ENCODE measurements at regions not wholly inside any gene's neighbourhood (a gene's known extent, or its start where the extent isn't known, plus 50 kb on each side); places are given as distances from the start of the nearest gene placed in this dataset.
A peak's percentile ranks its signal among the peaks of the same experiment; 100 is the strongest.
"Not testable (repeated sequence)": the region's sequence is repeated elsewhere in the genome, so short reads cannot be mapped to it uniquely, and the experiment has no call there.

DNA sequence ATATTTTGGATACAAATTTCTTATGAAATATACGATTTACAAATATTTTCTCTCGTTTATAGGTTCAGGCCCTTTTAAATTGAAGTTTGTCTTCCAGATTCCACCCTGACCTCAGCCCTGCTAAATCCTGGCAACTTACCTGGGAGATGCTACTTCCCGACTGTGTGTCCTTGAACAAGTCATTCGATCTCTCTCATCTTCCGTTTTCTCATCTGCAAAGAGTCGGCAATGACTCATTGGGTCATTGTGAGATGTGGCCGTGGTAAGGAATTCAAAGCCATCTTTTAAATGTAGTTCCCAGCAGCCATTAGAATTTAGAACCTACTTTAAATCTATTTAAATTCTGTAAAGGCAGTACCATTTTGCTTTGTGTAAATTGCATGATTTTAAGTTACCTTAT lies 72.5 kb downstream of the LHX2 start:
- FAIRE-seq = no peak
- no peak for DNase-seq (ENCODE audit: low spot score)

DNA sequence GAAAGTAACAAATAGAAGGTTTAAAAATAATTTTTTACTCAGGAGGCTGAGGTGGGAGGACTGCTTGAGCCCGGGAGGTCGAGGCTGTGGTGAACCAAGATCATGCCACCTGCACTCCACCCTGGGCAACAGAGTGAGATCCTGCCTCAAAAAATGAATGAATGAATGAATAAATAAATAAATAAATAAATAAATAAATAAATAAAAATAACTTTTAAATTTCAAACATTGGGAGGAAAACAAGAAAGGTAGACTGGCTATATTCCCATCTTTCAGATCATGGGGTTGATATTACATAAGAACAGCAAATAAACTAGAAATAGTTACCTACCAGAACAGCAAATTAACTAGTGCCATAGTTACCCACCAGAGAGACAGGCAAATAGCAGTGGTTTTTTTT lies 75.7 kb downstream of the LHX2 start:
- FAIRE-seq (no peak), DNase-seq (ENCODE audit: low spot score) (no peak)

DNA sequence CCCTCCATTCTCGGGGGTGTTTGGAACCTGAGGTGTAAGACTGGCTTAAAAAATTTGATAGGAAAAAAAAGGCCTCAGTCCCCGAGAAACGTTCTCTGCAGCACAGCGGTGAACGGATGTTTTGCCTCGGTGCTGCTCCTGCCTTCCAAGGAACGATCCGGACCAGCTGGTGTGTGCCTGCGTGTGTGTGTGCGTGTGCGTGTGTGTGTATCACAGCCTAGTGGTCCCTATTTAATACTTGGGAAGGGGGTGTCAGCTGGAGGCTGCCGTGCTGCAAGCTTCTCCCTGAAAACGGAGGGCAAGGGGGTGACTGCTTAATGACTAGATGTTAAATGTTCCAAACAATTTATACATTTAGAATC lies 76.9 kb downstream of the LHX2 start:
- DNase-seq (ENCODE audit: low spot score) = no peak
- FAIRE-seq = no peak

DNA sequence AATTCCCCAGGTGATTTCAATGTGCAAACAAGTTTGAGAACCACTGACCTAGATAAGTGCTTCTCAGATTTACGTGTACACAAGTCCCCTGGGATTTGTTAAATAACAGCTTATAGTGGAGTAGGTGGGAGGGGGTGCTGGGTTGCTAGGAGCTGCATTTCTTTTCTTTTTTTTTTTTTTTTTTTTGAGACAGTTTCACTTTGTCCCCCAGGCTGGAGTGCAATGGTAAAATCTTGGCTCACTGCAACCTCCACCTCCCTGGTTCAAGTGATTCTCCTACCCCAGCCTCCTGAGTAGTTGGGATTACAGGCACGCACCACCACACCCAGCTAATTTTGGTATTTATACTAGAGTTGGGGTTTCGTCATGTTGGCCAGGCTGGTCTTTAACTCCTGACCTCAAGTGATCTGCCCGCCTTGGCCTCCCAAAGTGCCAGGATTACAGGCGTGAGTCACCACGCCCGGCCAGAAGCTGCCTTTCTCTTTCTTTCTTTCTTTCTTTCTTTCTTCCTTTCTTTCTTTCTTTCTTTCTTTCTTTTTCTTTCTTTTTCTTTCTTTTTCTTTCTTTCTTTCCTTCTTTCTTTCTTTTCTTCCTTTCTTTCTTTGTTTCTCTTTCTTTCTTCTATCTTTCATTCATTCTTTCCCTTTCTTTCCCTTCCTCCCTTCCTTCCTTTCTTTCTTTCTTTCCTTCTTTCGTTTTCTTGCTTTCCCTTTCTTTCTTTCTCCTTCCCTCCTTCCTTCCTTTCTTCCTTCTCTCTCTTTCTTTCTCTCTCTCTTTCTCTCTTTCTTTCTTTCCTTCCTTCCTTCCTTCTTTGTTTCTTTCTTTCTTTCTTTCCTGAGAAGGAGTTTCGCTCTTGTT lies 78.3 kb downstream of the LHX2 start:
- FAIRE-seq; DNase-seq (ENCODE audit: low spot score): not testable (repeated sequence)

DNA sequence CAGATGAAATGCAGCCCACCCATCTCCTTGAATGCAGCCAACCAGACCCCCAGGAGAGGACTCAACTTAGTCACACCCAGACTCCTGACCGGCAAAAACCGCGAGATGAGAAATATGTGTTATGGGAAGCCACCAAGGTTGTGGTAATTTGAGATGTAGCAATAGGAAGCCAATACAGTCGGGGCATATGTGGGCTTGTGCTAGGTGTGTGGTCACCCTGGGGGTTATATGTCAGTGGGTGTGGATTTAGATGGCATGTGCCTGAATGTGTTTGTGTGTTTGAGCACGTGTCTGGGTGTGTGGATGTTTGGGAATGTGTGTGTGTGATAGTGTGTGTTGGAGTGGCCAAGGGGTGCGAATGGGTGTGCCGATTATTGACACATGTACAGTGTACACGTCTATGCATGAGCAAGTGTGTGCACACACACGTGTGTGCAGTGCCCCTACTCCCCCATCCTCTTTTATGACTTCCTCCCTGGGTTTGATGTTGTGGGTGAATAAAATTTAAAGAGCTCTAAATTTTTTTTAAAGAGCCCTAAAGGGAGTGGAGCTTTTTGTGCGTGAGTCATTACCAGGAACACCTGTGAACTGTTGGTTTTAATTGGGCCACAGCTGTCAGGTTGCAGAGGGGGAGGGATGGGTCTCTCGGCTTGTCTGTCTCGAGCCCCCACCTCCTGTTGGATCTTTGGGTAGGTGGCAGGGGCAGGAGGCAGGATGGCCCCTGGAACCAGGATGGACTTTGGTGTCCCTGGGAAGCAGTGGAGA lies 86.8 kb downstream of the LHX2 start:
- no peak for FAIRE-seq
- DNase-seq (ENCODE audit: low spot score) = no peak

DNA sequence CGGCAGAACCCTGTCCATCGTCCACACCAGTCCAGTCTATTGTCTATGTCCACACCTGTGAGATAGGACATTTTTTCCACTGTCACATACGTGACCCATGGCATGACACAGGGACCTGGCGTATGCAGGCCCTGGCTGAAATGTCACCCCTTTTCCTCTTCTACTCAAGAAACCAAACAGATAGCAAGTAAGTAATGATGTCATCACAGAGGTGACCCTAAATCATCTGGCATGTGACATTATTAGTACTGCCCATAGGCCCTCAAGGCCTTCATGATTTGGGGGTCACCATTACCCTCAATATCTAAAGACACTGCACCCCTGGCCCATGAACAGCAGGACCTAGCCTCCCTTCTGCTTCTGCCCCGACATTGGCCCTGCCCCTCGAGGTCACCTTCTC lies 88.3 kb downstream of the LHX2 start:
- FAIRE-seq = no peak
- DNase-seq (ENCODE audit: low spot score) = no peak

DNA sequence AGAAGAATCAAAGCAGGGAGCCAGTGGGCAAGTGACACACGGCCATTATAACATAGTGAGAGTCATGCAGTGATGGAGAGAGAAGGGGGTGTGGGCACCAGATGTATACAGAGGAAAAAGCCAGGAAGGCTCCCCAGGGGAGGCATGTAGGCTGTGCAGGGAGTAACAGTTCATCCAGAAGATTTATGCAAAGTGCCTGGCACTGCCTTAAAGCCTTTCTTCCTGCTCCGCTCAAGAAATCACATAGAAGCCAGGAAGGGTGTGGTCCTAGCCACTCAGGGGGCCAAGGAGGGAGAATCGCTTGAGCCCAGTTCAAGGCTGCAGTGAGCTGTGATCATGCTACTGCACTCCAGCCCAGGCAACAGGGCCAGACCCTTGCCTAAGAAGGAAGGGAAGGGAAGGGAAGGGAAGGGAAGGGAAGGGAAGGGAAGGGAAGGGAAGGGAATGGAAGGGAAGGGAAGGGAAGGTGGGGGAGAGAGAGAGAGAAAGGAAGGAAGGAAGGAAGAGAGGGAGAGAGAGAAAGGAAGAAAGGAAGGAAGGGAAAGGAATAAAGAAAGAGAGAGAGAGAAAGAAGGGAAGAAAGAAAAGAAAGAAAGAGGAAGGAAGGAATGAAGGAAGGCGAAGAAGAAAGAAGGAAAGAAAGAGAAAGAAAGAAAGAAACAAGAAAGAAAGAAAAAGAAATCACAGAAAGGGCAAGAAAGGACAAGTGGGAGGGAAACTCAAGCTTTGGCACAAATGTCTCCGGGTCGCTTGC lies 89.8 kb downstream of the LHX2 start:
- DNase-seq (ENCODE audit: low spot score) (no peak), FAIRE-seq (no peak)

DNA sequence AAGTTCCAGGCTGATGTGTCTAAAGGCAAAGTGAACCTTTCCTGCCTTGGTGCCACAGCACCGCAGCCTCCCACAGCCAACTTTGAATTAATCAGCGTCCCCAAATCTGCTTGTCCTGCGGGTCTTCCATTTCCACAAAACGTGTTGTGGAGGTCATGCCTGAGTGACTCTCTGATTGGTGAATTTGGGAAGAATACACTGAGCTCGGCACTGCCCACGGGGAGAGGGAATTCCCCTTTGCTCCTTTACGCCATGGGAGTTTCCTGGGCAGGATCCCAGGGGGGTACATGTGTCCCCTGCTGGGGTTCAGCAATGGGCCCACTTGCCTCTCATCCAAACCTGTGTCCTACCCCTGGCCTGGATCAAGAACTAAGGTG lies 90.4 kb downstream of the LHX2 start:
- DNase-seq (ENCODE audit: low spot score) (no peak), FAIRE-seq (no peak)

DNA sequence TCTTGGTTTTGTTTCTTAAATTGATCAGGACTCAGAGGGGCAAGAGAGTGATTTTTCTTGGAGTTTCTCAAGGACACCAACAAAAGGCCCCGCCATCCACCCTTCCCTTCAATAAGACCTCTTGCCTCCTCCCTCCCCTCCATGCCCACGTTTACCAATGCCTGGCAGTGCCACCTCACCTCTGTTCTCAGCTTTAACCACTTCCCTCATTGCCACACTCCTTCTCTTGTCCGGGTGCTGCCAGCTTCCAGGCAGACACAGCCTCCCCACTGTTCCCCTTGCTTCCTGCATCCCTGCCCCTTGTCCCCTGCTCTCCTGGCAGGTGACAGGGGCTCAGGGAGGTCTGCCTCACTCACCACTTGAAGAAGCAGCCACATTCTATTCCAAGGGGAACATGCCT lies 90.8 kb downstream of the LHX2 start:
- DNase-seq (ENCODE audit: low spot score) (no peak), FAIRE-seq (no peak)

DNA sequence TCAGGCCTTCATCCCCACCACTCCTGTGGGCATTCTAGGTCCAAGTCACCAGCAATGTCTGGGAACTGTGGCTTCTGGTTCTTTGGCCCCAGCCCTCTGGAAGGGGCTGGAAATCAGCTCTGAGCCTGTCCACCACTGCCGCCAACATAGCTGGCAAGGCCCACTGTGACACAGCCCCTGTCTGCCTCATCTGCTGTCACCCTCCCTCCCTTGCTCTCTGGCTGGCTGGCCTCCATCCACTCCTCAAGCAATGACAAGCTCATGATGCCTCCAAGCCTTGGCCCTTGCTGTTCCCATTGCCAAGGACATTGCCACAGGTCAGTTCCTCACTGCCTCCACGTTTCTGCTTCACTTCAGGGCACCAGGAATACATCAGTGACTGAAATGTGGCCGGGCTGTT lies 93.7 kb downstream of the LHX2 start:
- no peak for FAIRE-seq
- no peak for DNase-seq (ENCODE audit: low spot score)

DNA sequence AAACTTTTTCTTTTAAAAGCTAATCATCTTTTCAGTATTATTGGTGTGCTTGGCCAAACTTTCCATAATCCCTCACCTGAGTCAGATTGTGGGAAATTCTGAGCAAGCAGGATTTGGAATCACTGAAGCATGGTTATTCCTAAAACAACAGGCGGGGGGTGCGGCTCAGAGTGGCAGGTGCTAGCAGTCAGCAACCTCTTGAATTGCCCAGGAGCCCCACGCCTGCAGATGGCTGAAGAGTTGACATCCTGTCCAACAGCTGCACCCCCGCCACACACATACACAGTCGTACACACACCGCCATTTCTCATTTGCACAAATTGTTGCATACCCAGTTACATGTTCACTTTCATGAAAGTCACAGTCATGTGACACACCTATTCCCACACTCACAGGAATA lies 96.6 kb downstream of the LHX2 start:
- DNase-seq (ENCODE audit: low spot score) = no peak
- no peak for FAIRE-seq

DNA sequence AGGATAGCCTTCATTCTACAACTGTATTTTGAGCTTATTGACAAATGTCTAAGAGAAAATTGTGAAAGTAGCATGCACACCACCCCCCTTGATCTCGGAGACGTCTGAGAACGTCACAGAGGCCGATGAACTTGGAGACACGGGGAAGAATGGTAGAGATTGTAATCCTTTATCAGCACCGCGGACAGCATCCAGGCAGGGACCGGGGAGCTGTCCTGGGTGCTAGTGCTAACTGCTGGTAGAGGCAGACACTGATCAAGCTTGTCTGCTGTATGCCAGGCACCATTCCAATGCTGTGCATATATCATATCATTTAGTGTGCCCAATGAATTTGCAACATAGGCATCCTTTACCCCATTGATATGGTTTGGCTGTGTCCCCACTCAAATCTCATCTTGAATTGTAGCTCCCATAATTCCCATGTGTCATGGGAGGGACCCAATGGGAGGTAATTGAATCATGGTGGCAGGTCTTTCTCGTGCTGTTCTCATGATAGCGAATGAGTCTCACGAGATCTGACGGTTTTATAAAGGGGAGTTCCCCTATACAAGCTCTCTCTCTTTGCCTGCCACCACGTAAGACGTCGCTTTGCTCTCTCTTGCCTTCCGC lies 98.8 kb downstream of the LHX2 start:
- peak; percentile 33 for DNase-seq (ENCODE audit: low spot score)
- FAIRE-seq = no peak

DNA sequence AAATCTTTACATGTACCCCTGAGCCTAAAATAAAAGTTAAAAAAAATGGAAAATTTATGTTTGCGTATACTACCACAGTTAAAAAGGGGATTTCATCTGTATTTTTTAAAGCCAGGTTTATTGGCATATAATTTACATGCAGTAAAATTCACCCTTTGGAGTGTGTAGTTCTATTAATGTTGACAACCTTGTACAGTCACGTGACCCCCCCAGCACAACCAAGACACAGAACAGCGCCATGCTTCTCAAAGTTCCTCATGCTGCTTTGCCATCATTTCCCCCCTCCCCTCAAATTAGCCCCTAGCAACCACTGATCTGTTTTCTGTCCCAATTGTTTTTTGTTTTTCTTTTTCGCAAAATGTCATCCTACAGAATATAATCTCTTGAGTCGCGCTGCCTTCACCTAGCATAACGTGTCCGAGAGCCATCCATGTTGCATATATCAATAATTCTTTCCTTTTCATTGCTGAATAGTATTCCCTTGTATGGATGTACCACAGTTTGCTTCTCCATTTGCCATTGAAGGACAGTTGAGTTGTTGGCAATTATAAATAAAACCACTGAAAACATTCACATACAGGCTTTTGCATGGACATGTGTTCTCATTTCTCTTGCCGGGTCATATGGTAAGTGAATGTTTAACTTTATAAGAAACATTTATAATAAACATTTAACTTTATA lies 105.3 kb downstream of the LHX2 start:
- no peak for FAIRE-seq
- DNase-seq (ENCODE audit: low spot score) = no peak

DNA sequence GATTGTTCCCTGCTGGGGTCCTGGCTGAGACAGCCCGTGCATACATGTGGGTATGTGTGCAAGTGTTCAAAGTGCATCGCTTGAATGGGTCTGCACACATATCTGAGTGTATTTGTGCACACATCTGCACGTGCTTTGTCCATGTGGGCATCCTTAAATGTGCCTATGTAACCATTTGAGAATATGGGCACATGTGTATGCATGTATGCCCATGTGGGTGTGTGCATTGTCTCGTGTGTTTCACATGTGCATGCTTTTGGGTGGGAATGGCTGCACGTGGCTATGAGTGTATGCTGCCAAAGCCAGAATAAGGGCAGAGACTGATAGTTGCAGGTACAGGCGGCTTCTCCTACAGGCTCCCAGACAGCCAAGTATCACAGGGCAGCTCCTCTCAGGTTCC lies 107.3 kb downstream of the LHX2 start:
- DNase-seq (ENCODE audit: low spot score) (no peak), FAIRE-seq (no peak)

DNA sequence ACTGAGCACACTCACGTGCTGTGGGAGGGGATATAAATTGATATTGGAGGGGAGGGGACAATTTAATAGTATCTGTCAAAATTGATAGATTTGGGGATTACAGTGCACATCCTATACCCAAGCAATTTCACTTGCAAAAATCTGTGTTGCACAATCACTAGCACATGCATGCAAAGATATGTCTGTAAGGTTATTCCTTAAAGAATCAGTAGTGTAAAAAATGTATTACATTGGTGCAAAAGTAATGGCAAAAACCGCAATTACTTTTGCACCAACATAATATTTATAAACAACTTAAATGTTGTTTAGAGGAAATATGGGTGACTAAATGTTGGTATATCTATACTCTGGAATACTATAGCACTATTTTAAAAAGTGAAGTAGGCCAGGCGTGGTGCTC lies 108.7 kb downstream of the LHX2 start:
- FAIRE-seq = no peak
- no peak for DNase-seq (ENCODE audit: low spot score)

DNA sequence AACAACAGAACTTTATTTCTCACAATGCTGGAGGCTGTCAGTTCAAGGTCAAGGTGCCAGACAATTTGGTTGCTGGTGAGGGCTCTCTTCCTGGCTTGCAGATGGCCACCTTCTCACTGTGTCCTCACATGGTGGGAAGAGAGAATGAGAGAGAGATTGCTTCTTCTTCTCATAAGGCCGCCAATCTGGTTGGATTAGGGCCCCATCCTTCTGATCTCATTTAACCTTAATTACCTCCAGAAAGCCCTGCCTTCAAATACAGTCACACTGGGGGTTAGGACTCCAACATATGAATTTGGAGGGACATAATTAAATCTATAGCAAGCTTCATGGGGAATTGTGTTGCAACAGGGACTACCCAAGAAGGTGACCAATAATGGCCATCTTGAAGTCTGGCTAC lies 110.2 kb downstream of the LHX2 start:
- no peak for FAIRE-seq

DNA sequence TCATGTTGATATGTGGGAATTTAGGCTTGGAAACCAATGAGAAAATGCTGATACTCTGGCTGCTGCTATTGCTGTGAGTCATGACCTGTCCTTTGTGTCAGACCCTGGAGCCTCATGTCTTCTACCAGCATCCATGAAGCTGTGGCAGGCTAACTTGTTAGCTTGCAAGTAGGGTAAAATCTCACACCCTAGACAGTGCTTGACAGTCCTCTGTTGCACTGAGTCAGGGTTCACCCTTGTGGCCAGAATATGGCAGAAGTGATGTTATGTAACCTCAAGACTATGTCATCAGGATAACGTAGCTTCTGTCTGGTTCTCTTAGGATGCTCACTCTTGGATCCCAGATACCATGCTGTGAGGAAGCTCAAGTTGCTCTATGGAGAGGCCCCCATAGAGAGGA lies 110.8 kb downstream of the LHX2 start:
- FAIRE-seq (no peak), DNase-seq (ENCODE audit: low spot score) (no peak)

More for the DNA sequence above, 110.2 kb downstream of the LHX2 start:
- DNase-seq (ENCODE audit: low spot score) = no peak

DNA sequence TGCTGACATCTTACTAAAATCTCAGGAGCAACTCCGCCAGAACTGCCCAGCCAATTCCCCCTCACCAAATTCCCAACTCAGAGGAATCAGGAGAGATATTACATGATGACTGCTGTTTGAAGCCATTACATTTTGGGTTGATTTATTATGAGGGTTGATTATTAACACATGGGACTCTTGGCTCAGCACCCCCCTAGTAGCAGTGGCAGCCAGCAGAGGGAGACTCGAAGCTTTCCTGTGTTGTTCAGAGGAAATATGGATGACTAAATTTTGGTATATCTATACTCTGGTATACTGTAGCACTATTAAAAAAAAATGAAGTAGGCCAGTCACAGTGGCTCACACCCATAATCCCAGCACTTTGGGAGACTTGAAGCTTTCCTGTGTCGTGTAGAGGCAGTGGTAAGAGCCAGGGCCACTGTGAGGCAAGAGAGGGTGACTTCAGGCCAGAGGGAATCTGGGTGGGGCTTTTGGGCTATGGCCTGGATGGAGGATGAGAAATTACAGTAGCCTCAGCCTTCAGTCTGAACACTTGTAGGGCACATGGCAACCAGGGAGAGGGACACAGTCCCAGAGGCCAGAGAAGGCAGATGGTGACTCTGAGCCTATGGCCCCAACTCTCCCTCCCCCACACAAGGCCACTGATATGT lies 111.4 kb downstream of the LHX2 start:
- DNase-seq (ENCODE audit: low spot score) = peak; percentile 27
- FAIRE-seq = no peak

DNA sequence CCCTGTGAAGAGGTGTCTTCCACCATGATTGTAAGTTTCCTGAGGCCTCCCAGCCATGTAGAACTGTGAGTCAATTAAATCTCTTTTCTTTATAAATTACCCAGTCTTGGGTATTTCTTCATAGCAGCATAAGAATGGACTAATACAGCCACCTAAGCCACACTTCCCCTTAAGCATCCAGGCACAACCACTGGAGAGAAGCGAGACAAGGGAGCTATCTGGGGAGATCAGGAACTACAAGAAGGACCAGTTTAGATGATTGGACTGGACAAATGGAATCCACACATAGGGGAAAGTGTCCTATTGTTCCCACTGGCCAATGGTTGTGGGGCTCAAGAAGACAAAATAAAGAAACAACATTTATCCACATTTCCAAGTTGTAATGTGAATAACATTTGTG lies 112.1 kb downstream of the LHX2 start:
- not testable (repeated sequence) for FAIRE-seq; DNase-seq (ENCODE audit: low spot score)

DNA sequence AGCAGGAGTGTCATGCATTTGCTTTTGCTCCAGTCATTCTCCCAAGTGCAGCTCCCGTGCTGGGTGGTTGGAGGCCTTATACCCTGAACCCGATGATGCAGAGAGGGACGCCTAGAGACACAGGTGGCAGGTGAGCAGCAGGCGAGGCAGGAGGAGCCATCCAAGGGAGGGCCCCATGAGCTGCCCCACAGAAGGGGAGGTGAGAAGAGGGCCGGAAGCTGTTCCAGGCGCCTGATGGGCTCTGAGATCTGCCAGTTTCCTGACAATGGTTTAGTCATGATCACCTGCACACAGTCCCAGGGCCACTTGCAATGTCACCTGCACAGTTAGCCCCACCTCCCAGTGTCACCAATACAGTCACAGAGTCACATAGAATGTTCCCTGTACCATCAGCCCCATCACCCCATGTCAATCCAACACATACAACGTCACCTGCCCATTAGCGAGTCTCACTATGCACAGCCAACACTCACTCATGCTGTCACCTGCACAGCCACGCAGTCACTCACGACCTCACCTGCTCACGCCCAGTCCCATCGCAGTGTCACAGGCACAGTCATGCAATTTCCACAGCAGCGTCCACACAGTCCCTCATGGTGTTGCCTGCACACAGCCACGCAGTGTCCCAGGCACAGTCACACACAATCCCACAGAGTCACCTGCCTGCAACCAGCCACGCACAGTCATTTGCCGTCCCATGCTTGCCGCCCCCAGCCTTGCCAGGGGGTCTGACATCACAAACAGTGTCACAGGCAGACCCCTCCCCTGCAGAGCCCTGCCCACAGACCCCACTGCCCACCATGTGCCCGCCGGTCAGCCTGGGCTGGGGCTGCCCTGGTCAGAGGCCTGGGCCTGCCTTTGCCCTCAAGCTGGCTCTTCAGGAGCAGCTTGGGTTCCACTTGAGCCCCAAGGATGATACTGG lies 113.4 kb downstream of the LHX2 start:
- DNase-seq (ENCODE audit: low spot score) = no peak
- no peak for FAIRE-seq

All from RCC 7860 (cell line).